Thymus (tissue), 11 donors: ENCODE measurements at regions not wholly inside any gene's neighbourhood (a gene's known extent, or its start where the extent isn't known, plus 50 kb on each side); places are given as distances from the start of the nearest gene placed in this dataset.

Experiments
- DNase-seq, 9 donors: peaks; one replicate each; pipeline ENCODE4 v3.0.0-alpha.2; 2013; ENCODE audit warnings: low spot score in 9 of 9, low read depth in 6 of 9, missing footprints in 1 of 9
- H3K27ac ChIP-seq, 2 donors: one replicate each; pipeline ENCODE4 v1.5.1; 2013; ENCODE audit warnings: control low read depth in 1 of 2, low read depth in 1 of 2, low read length in 1 of 2, mild to moderate bottlenecking in 1 of 2, moderate library complexity in 1 of 2
- H3K27me3 ChIP-seq, 2 donors: one replicate each; pipeline ENCODE4 v1.5.1; 2013; ENCODE audit warnings: low read length in 1 of 2; ENCODE audit not compliant: control insufficient read depth in 2 of 2, insufficient read depth in 1 of 2
- H3K36me3 ChIP-seq, 2 donors: one replicate each; pipeline ENCODE4 v1.5.1; 2013; ENCODE audit warnings: low read length in 1 of 2, mild to moderate bottlenecking in 1 of 2, moderate library complexity in 1 of 2; ENCODE audit not compliant: control insufficient read depth in 2 of 2, insufficient read depth in 2 of 2
- H3K4me1 ChIP-seq, 2 donors: one replicate each; pipeline ENCODE4 v1.5.1; 2013; ENCODE audit warnings: low read length in 2 of 2; ENCODE audit not compliant: control insufficient read depth in 2 of 2, insufficient read depth in 2 of 2
- H3K4me3 ChIP-seq, 2 donors: one replicate each; pipeline ENCODE4 v1.5.1; 2013; ENCODE audit warnings: low read length in 2 of 2, control low read depth in 1 of 2, mild to moderate bottlenecking in 1 of 2
- H3K9me3 ChIP-seq, 2 donors: one replicate each; pipeline ENCODE4 v1.5.1; 2013; ENCODE audit warnings: low read length in 1 of 2, mild to moderate bottlenecking in 1 of 2; ENCODE audit not compliant: control insufficient read depth in 2 of 2, insufficient read depth in 1 of 2
- WGBS: extraction: QIAGEN DNeasy Blood & Tissue Kit; methylation state at CpG from one replicate; pipeline ENCODE4 v1.1.7; 2013; 5-methylcytosine and 5-hydroxymethylcytosine counted together
- donor health status: healthy.

- Histone ChIP-seq H3K36me3 (no peaks in the 10 kb centered on the region), H3K9me3 (peaks cover 0 to 1% of the 10 kb centered on the region in 2 donors), H3K27ac (no peak overlapping the region), H3K4me1 (no peaks in the 10 kb centered on the region), H3K27me3 (no peaks in the 10 kb centered on the region), H3K4me3 (no peak overlapping the region)
- 95% methylated on average over 1 of the region's 1 CpG for WGBS
- DNase-seq: no peak
Measured at GRCh38 chr6:66057034-66057433, 350.0 kb upstream of the EYS start.

- Histone ChIP-seq H3K9me3 (peaks cover 0 to 1% of the 10 kb centered on the region in 2 donors), H3K27me3 (no peaks in the 10 kb centered on the region), H3K36me3 (no peaks in the 10 kb centered on the region), H3K4me3 (no peak overlapping the region), H3K4me1 (no peaks in the 10 kb centered on the region), H3K27ac (no peak overlapping the region)
- WGBS: 95% methylated on average over 2 of the region's 2 CpGs
- no peak for DNase-seq
Measured at GRCh38 chr6:66054967-66055366, 347.9 kb upstream of the EYS start.

GRCh38 chr6:66051812-66052211 is 344.8 kb upstream of the EYS start:
- H3K27me3 ChIP-seq: no peaks in the 10 kb centered on the region
- H3K27ac ChIP-seq: no peak overlapping the region
- DNase-seq: no peak
- H3K4me3 ChIP-seq: no peak overlapping the region
- WGBS: 94% methylated on average over 5 of the region's 5 CpGs
- no peaks in the 10 kb centered on the region for H3K9me3 ChIP-seq
- no peaks in the 10 kb centered on the region for H3K4me1 ChIP-seq
- no peaks in the 10 kb centered on the region for H3K36me3 ChIP-seq

- H3K27ac ChIP-seq: no peak overlapping the region
- no peaks in the 10 kb centered on the region for H3K4me1 ChIP-seq
- H3K27me3 ChIP-seq: no peaks in the 10 kb centered on the region
- WGBS: 87% methylated on average over 3 of the region's 3 CpGs
- no peaks in the 10 kb centered on the region for H3K9me3 ChIP-seq
- H3K4me3 ChIP-seq: no peak overlapping the region
- DNase-seq: no peak
- H3K36me3 ChIP-seq: no peaks in the 10 kb centered on the region
Measured at GRCh38 chr6:66048684-66049474, 341.9 kb upstream of the EYS start.

- Histone ChIP-seq H3K4me3 (no peak overlapping the region), H3K27me3 (no peaks in the 10 kb centered on the region), H3K36me3 (no peaks in the 10 kb centered on the region), H3K4me1 (no peaks in the 10 kb centered on the region), H3K27ac (no peak overlapping the region), H3K9me3 (peaks cover 0 to 11% of the 10 kb centered on the region in 2 donors)
- WGBS: 79% methylated on average over 1 of the region's 1 CpG
- no peak for DNase-seq
Measured at GRCh38 chr6:66032626-66033025, 325.6 kb upstream of the EYS start.

GRCh38 chr6:66029391-66029790 is 322.4 kb upstream of the EYS start:
- Histone ChIP-seq H3K4me3 (no peak overlapping the region), H3K27ac (no peak overlapping the region), H3K27me3 (no peaks in the 10 kb centered on the region), H3K4me1 (no peaks in the 10 kb centered on the region), H3K9me3 (peaks cover 0 to 11% of the 10 kb centered on the region in 2 donors), H3K36me3 (no peaks in the 10 kb centered on the region)
- DNase-seq: no peak

- H3K36me3 ChIP-seq: no peaks in the 10 kb centered on the region
- 96% methylated on average over 30 of the region's 30 CpGs for WGBS
- no peaks in the 10 kb centered on the region for H3K4me1 ChIP-seq
- DNase-seq: no peak
- no peak overlapping the region for H3K4me3 ChIP-seq
- peaks cover 3 to 14% of the 10 kb centered on the region in 2 donors for H3K9me3 ChIP-seq
- no peaks in the 10 kb centered on the region for H3K27me3 ChIP-seq
- no peak overlapping the region for H3K27ac ChIP-seq
Measured at GRCh38 chr6:65999288-65999791, 292.3 kb upstream of the EYS start.

GRCh38 chr6:65998544-65998943 is 291.5 kb upstream of the EYS start:
- Histone ChIP-seq H3K4me3 (no peak overlapping the region), H3K27ac (no peak overlapping the region), H3K27me3 (no peaks in the 10 kb centered on the region), H3K36me3 (no peaks in the 10 kb centered on the region), H3K9me3 (peaks cover 3 to 14% of the 10 kb centered on the region in 2 donors), H3K4me1 (no peaks in the 10 kb centered on the region)
- no peak for DNase-seq
- 98% methylated on average over 19 of the region's 19 CpGs for WGBS

GRCh38 chr6:65997539-65997938 is 290.5 kb upstream of the EYS start:
- H3K36me3 ChIP-seq: no peaks in the 10 kb centered on the region
- no peak overlapping the region for H3K27ac ChIP-seq
- 92% methylated on average over 1 of the region's 1 CpG for WGBS
- peaks cover 3 to 14% of the 10 kb centered on the region in 2 donors for H3K9me3 ChIP-seq
- no peak for DNase-seq
- no peaks in the 10 kb centered on the region for H3K4me1 ChIP-seq
- no peaks in the 10 kb centered on the region for H3K27me3 ChIP-seq
- no peak overlapping the region for H3K4me3 ChIP-seq
